K562 (cell line): ENCODE measurements at regions not wholly inside any gene's neighbourhood (a gene's known extent, or its start where the extent isn't known, plus 50 kb on each side); places are given as distances from the start of the nearest gene placed in this dataset.

Source experiments
- ATAC-seq: fragments of 200-7000 bp; cut with Tn5 transposase; 3 replicates; pipeline ENCODE4 v1.9.1; 2020; ENCODE audit warnings: moderate library complexity
- BruUV-seq: library from RNA; stranded (reverse); fragments of 400-500 nt; replicated peaks from 2 replicates; lab custom pipeline; 2021; lab: Mats Ljungman, UMichigan
- CTCF ChIA-PET: fragments of 300-600 bp; formaldehyde crosslinking; extraction: SDS; loops from one replicate; lab custom pipeline; 2021; ENCODE audit warnings: low intra/inter-chr PET ratio; lab: Yijun Ruan, JAX
- POLR2A ChIA-PET: fragments of 300-600, 350-650 bp; sonication (Branson Sonifier 250); formaldehyde crosslinking; extraction: SDS; loops from one replicate; lab custom pipeline; 2021; ENCODE audit warnings: antibody characterized with exemption, inconsistent platforms; lab: Yijun Ruan, JAX
- DNase-seq, 4 experiments: peaks; one replicate each; pipeline versions ENCODE4 v3.0.0 to v3.0.0-alpha.2; 2011 to 2018; ENCODE audit warnings: low spot score in 3 of 4, mixed read lengths in 3 of 4; ENCODE audit errors: extremely low read depth in 1 of 4
- FAIRE-seq: peaks from 2 replicates; lab custom pipeline; 2011; peaks lifted over from hg19 to GRCh38; lab: Jason Lieb, UNC
- H2AFZ ChIP-seq: 2 replicates; pipeline ENCODE4 v1.6.0; 2011; ENCODE audit warnings: low read depth, low read length, control low read depth, inconsistent platforms
- H3K27ac ChIP-seq: fragments of 200-600 bp; 3 replicates; pipeline ENCODE4 v1.8.0; 2011; ENCODE audit warnings: low read depth, mild to moderate bottlenecking, control low read depth, inconsistent platforms, low read length, moderate library complexity, mixed read lengths; ENCODE audit errors: extremely low read depth
- H3K27me3 ChIP-seq, 2 experiments: fragments of 300-600 bp in 1 of 2; 2 replicates in 1 of 2; 3 replicates in 1 of 2; pipeline versions ENCODE4 v1.6.0 to v1.8.0; 2011; ENCODE audit warnings: inconsistent platforms in 2 of 2, low read length in 2 of 2, mild to moderate bottlenecking in 1 of 2, mixed read lengths in 1 of 2, moderate library complexity in 1 of 2; ENCODE audit not compliant: control insufficient read depth in 2 of 2, insufficient read depth in 2 of 2
- H3K36me3 ChIP-seq: fragments of 300-600 bp; 3 replicates; pipeline ENCODE4 v1.8.0; 2011; ENCODE audit warnings: mild to moderate bottlenecking, low read length, inconsistent platforms; ENCODE audit not compliant: control insufficient read depth, insufficient read depth
- H3K4me1 ChIP-seq, 2 experiments: fragments of 200-600 bp in 1 of 2; replicated peaks in 1 of 2; 2 replicates in 1 of 2; 3 replicates in 1 of 2; pipeline versions ENCODE4 v1.5.1 to v1.8.0; 2011; ENCODE audit warnings: inconsistent platforms in 2 of 2, low read length in 2 of 2, mild to moderate bottlenecking in 1 of 2, mixed read lengths in 1 of 2, moderate library complexity in 1 of 2; ENCODE audit not compliant: control insufficient read depth in 2 of 2, insufficient read depth in 2 of 2
- H3K4me2 ChIP-seq: 2 replicates; pipeline ENCODE4 v1.6.1; 2011; ENCODE audit warnings: low read length, control low read depth, inconsistent platforms, mixed read lengths; ENCODE audit not compliant: insufficient read depth
- H3K4me3 ChIP-seq: fragments of 200-600 bp; sonication (generic), shearing (Covaris generic); 2 replicates; pipeline ENCODE4 v1.5.1; 2016; ENCODE audit warnings: control low read depth, inconsistent platforms
- H3K79me2 ChIP-seq: fragments of 200-600 bp; 3 replicates; pipeline ENCODE4 v1.8.0; 2011; ENCODE audit warnings: low read length, inconsistent platforms; ENCODE audit not compliant: control insufficient read depth, insufficient read depth
- H3K9ac ChIP-seq, 2 experiments: 2 replicates each; pipeline versions ENCODE4 v1.6.0 to v1.6.1; 2011; ENCODE audit warnings: low read depth in 2 of 2, low read length in 2 of 2, control low read depth in 1 of 2, inconsistent platforms in 1 of 2, mild to moderate bottlenecking in 1 of 2, mixed read lengths in 1 of 2; ENCODE audit not compliant: insufficient read depth in 1 of 2
- H3K9me1 ChIP-seq: one replicate; pipeline ENCODE4 v1.6.0; 2011; ENCODE audit warnings: inconsistent platforms, mild to moderate bottlenecking, low read length, moderate library complexity; ENCODE audit not compliant: control insufficient read depth, insufficient read depth
- H3K9me3 ChIP-seq: replicated peaks from 2 replicates; pipeline ENCODE4 v1.5.1; 2011; ENCODE audit warnings: low read depth, low read length, inconsistent platforms; ENCODE audit not compliant: control insufficient read depth, insufficient read depth
- H4K20me1 ChIP-seq: replicated peaks from 2 replicates; pipeline ENCODE4 v1.6.1; 2011; ENCODE audit warnings: low read length, inconsistent platforms, mixed read lengths; ENCODE audit not compliant: control insufficient read depth, insufficient read depth
- GABPA ChIP-seq: fragments of 200-800 bp; sonication (Bioruptor generic); conservative IDR thresholded peaks from 2 replicates; pipeline ENCODE4 v1.6.1; 2016; ENCODE audit warnings: low read depth, missing genetic modification characterization, missing compliant biosample characterization
- HNRNPLL ChIP-seq: fragments of 200-400 bp; formaldehyde crosslinking; IDR thresholded peaks from 2 replicates; pipeline ENCODE4 v1.6.1; 2017; ENCODE audit warnings: low read length, low read depth, mild to moderate bottlenecking; ENCODE audit not compliant: poor library complexity, severe bottlenecking
- NR2F6 ChIP-seq: fragments of 450-650 bp; formaldehyde crosslinking; IDR thresholded peaks from 2 replicates; pipeline ENCODE4 v1.4.0; 2020; ENCODE audit warnings: mild to moderate bottlenecking
- SAP30 ChIP-seq: fragments of 200-600 bp; sonication (generic); IDR thresholded peaks from 2 replicates; pipeline ENCODE4 v1.6.1; 2012; ENCODE audit warnings: borderline replicate concordance, low read depth, mild to moderate bottlenecking, moderate library complexity, low read length, control low read depth, inconsistent platforms; ENCODE audit not compliant: insufficient read depth, poor library complexity, severe bottlenecking
- ZC3H4 ChIP-seq: sonication (generic); formaldehyde crosslinking; IDR thresholded peaks from 2 replicates; pipeline ENCODE4 v1.9.0; 2021; ENCODE audit warnings: missing genetic modification reagents, borderline replicate concordance
- WGBS: fragments of 100-300 bp; shearing (Covaris generic); methylation state at CpG from one replicate; pipeline ENCODE4 v1.1.6; 2016; ENCODE audit warnings: low coverage, mixed read lengths; ENCODE audit not compliant: insufficient coverage; ENCODE audit errors: missing lambda C conversion rate; 5-methylcytosine and 5-hydroxymethylcytosine counted together
- in situ Hi-C: fragments of 300-500 bp; cut with MboI; formaldehyde crosslinking; loops from 4 replicates; pipeline ENCODE4 v1.15.0; 2018; ENCODE audit warnings: inconsistent platforms, mixed read lengths
- intact Hi-C: fragments of 100-400 bp; cut with micrococcal nuclease; formaldehyde crosslinking; loops from 2 replicates; pipeline ENCODE4 v1.14.2; 2022
- TF ChIP-seq, protein P1 (sequence below): fragments of 450-650 bp; formaldehyde crosslinking; IDR thresholded peaks from 2 replicates; pipeline ENCODE4 v1.4.0; 2022; ENCODE audit warnings: missing genetic modification characterization
- TF ChIP-seq, protein P2 (sequence below): sonication (generic); formaldehyde crosslinking; IDR thresholded peaks from 2 replicates; pipeline ENCODE4 v1.8.0; 2022; ENCODE audit warnings: mild to moderate bottlenecking, low read depth, missing genetic modification reagents
- TF ChIP-seq, protein P3 (sequence below): sonication (generic); formaldehyde crosslinking; IDR thresholded peaks from 2 replicates; pipeline ENCODE4 v1.8.0; 2023; ENCODE audit warnings: missing genetic modification reagents, mild to moderate bottlenecking, borderline replicate concordance
- TF ChIP-seq, protein P4 (sequence below): fragments of 250-450 bp; sonication (Bioruptor Pico); IDR thresholded peaks from 2 replicates; pipeline ENCODE4 v1.8.0; 2022; ENCODE audit warnings: inconsistent platforms

DNA sequence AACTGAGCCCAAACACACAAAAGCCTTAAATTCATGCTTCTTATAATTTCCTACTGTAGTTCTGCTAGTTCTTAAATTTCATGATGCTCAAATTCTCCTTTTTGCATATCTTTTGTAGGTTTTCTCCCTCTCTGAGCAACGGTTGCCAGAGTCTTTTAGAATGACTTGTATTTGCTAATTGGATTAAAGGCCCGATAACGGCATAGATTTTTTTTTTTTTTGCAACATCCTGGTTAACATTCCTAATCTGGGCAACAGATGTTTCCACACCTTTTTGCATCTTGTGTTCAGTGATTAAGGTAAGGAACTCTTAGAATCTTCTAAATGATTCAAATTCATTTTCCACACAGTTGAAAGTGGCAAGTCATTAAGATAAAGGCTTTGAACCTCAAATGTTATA lies 66.3 kb upstream of the ADGRG2 start:
- no peaks in the 10 kb centered on the region for H3K36me3 ChIP-seq
- intact Hi-C loops: no loop called here
- H3K27me3 ChIP-seq: no peaks in the 10 kb centered on the region
- H3K27ac ChIP-seq: no peak overlapping the region
- no peaks in the 10 kb centered on the region for H3K9me3 ChIP-seq
- whole genome bisulfite sequencing: 0% methylated on average over 3 of the region's 3 CpGs
- H3K4me3 ChIP-seq: no peak overlapping the region
- FAIRE-seq (no peak), ATAC-seq (no peak), DNase-seq (no peak)
- no peak overlapping the region for H2AFZ ChIP-seq
- BruUV-seq: no TSS peak
- no peaks in the 10 kb centered on the region for H4K20me1 ChIP-seq
- H3K9me1 ChIP-seq: no peaks in the 10 kb centered on the region
- H3K4me2 ChIP-seq: no peak overlapping the region
- no peaks in the 10 kb centered on the region for H3K79me2 ChIP-seq
- H3K9ac ChIP-seq: no peak overlapping the region
- ChIA-PET POLR2A (interaction anchor here (0.6 kb wide), 1 partner anchor 114 kb away, joined by 3 read pairs; no protein-coding TSS in a partner anchor), CTCF (no interaction called here)
- in situ Hi-C loops: no loop called here
- H3K4me1 ChIP-seq: no peaks in the 10 kb centered on the region
- TF ChIP-seq GABPA (no peak), HNRNPLL (no peak), NR2F6 (CRISPR knock-in tag) (no peak), SAP30 (no peak), ZC3H4 (CRISPR knock-in tag) (no peak)
- TF ChIP-seq, protein P1, sequence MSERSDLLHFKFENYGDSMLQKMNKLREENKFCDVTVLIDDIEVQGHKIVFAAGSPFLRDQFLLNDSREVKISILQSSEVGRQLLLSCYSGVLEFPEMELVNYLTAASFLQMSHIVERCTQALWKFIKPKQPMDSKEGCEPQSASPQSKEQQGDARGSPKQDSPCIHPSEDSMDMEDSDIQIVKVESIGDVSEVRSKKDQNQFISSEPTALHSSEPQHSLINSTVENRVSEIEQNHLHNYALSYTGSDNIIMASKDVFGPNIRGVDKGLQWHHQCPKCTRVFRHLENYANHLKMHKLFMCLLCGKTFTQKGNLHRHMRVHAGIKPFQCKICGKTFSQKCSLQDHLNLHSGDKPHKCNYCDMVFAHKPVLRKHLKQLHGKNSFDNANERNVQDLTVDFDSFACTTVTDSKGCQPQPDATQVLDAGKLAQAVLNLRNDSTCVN: no peak
- TF ChIP-seq, protein P2, sequence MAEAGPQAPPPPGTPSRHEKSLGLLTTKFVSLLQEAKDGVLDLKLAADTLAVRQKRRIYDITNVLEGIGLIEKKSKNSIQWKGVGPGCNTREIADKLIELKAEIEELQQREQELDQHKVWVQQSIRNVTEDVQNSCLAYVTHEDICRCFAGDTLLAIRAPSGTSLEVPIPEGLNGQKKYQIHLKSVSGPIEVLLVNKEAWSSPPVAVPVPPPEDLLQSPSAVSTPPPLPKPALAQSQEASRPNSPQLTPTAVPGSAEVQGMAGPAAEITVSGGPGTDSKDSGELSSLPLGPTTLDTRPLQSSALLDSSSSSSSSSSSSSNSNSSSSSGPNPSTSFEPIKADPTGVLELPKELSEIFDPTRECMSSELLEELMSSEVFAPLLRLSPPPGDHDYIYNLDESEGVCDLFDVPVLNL (CRISPR knock-in tag): no peak
- TF ChIP-seq, protein P3, sequence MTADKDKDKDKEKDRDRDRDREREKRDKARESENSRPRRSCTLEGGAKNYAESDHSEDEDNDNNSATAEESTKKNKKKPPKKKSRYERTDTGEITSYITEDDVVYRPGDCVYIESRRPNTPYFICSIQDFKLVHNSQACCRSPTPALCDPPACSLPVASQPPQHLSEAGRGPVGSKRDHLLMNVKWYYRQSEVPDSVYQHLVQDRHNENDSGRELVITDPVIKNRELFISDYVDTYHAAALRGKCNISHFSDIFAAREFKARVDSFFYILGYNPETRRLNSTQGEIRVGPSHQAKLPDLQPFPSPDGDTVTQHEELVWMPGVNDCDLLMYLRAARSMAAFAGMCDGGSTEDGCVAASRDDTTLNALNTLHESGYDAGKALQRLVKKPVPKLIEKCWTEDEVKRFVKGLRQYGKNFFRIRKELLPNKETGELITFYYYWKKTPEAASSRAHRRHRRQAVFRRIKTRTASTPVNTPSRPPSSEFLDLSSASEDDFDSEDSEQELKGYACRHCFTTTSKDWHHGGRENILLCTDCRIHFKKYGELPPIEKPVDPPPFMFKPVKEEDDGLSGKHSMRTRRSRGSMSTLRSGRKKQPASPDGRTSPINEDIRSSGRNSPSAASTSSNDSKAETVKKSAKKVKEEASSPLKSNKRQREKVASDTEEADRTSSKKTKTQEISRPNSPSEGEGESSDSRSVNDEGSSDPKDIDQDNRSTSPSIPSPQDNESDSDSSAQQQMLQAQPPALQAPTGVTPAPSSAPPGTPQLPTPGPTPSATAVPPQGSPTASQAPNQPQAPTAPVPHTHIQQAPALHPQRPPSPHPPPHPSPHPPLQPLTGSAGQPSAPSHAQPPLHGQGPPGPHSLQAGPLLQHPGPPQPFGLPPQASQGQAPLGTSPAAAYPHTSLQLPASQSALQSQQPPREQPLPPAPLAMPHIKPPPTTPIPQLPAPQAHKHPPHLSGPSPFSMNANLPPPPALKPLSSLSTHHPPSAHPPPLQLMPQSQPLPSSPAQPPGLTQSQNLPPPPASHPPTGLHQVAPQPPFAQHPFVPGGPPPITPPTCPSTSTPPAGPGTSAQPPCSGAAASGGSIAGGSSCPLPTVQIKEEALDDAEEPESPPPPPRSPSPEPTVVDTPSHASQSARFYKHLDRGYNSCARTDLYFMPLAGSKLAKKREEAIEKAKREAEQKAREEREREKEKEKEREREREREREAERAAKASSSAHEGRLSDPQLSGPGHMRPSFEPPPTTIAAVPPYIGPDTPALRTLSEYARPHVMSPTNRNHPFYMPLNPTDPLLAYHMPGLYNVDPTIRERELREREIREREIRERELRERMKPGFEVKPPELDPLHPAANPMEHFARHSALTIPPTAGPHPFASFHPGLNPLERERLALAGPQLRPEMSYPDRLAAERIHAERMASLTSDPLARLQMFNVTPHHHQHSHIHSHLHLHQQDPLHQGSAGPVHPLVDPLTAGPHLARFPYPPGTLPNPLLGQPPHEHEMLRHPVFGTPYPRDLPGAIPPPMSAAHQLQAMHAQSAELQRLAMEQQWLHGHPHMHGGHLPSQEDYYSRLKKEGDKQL (CRISPR knock-in tag): no peak
- TF ChIP-seq, protein P4, sequence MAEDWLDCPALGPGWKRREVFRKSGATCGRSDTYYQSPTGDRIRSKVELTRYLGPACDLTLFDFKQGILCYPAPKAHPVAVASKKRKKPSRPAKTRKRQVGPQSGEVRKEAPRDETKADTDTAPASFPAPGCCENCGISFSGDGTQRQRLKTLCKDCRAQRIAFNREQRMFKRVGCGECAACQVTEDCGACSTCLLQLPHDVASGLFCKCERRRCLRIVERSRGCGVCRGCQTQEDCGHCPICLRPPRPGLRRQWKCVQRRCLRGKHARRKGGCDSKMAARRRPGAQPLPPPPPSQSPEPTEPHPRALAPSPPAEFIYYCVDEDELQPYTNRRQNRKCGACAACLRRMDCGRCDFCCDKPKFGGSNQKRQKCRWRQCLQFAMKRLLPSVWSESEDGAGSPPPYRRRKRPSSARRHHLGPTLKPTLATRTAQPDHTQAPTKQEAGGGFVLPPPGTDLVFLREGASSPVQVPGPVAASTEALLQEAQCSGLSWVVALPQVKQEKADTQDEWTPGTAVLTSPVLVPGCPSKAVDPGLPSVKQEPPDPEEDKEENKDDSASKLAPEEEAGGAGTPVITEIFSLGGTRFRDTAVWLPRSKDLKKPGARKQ: no peak
